ENCODE measurements at regions not wholly inside any gene's neighbourhood (a gene's known extent, or its start where the extent isn't known, plus 50 kb on each side); places are given as distances from the start of the nearest gene placed in this dataset.
"Not testable (repeated sequence)": the region's sequence is repeated elsewhere in the genome, so short reads cannot be mapped to it uniquely, and the experiment has no call there.

DNA sequence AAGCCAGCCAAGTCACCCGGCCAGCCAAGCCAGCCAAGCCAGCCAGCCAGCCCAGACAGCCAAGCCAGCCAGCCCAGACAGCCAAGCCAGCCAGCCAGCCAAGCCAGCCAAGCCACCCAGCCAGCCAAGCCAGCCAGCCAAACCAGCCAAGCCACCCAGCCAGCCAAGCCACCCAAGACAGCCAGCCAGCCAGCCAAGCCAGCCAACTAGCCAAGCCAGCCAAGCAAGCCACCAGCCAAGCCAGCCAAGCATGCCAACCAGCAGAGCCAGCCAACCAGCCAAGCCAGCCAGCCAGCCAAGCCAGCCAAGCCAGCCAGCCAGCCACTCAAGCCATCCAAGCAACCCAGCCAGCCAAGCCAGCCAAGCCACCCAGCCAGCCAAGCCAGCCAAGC lies 323.1 kb upstream of the PLGLB2 start:
- DNase-seq (ENCODE audit: low spot score); FAIRE-seq: not testable (repeated sequence)

DNA sequence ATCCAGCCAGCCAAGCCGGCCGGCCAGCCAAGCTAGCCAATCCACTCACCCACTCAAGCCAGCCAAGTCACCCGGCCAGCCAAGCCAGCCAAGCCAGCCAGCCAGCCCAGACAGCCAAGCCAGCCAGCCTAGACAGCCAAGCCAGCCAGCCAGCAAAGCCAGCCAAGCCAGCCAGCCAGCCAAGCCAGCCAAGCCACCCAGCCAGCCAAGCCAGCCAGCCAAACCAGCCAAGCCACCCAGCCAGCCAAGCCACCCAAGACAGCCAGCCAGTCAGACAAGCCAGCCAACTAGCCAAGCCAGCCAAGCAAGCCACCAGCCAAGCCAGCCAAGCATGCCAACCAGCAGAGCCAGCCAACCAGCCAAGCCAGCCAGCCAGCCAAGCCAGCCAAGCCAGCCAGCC lies 322.7 kb upstream of the PLGLB2 start:
- not testable (repeated sequence) for FAIRE-seq; DNase-seq (ENCODE audit: low spot score)

DNA sequence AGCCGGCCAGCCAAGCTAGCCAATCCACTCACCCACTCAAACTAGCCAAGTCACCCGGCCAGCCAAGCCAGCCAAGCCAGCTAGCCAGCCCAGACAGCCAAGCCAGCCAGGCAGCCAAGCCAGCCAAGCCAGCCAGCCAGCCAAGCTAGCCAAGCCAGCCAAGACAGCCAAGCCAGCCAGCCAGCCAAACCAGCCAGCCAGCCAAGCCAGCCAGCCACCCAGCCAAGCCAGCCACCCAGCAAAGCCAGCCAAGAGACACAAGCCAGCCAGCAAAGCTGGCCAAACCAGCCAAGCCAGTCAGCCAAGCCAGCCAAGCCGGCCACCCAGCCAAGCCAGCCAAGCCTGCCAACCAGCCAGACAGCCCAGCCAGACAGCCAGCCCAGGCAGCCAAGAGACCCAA lies 322.2 kb upstream of the PLGLB2 start:
- FAIRE-seq; DNase-seq (ENCODE audit: low spot score): not testable (repeated sequence)

DNA sequence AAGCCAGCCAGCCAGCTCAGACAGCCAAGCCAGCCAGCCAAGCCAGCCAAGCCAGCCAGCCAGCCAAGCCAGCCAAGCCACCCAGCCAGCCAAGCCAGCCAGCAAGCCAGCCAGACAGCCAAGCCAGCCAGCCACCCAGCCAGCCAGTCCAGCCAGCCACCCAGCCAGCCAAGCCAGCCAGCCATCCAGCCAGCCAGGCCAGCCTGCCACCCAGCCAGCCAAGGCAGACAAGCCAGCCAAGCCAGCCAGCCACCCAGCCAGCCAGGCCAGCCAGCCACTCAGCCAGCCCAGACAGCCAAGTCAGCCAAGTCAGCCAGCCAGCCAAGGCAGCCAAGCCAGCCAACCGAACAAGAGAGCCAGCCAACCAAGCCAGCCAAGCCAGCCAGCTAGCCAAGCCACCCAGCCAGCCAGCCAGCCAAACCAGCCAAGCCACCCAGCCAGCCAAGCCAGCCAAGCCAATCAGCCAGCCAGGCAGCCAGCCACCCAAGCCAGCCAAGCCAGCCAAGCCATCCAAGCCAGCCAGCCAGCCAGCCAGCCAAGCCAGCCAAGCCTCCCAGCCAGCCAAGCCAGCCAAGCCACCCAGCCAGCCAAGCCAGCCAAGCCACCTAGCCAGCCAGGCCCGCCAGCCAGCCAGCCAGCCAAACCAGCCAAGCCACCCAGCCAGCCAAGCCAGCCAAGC lies 319.3 kb upstream of the PLGLB2 start:
- not testable (repeated sequence) for DNase-seq (ENCODE audit: low spot score); FAIRE-seq

DNA sequence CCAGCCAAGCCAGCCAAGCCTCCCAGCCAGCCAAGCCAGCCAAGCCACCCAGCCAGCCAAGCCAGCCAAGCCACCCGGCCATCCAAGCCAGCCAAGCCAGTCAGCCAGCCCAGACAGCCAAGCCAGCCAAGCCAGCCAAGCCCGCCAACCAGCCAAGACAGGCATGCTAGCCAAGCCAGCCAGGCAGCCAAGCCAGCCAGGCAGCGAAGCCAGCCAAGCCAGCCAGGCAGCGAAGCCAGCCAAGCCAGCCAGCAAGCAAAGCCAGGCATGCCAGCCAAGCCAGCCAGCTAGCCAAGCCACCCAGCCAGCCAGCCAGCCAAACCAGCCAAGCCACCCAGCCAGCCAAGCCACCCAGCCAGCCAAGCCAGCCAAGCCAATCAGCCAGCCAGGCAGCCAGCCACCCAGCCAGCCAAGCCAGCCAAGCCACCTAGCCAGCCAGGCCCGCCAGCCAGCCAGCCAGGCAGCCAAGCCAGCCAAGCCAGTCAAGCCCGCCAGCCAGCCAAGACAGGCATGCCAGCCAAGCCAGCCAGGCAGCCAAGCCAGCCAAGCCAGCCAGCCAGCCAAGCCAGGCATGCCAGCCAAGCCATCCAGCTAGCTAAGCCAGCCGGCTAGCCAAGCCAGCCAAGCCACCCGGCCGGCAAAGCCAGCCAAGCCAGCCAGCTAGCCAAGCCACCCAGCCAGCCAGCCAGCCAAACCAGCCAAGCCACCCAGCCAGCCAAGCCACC lies 318.5 kb upstream of the PLGLB2 start:
- not testable (repeated sequence) for DNase-seq (ENCODE audit: low spot score); FAIRE-seq

DNA sequence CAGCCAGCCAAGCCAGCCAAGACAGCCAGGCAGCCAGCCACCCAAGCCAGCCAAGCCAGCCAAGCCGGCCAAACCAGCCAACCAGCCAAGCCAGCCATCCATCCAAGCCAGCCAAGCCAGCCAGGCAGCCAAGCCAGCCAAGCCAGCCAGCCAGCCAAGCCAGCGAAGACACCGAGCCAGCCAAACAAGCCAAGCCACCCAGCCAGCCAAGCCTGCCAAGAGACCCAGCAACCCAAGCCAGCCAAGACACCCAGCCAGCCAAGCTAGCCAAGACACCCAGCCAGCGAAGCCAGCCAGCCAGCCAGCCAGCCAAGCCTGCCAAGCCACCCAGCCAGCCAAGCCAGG lies 318.0 kb upstream of the PLGLB2 start:
- not testable (repeated sequence) for DNase-seq (ENCODE audit: low spot score); FAIRE-seq

DNA sequence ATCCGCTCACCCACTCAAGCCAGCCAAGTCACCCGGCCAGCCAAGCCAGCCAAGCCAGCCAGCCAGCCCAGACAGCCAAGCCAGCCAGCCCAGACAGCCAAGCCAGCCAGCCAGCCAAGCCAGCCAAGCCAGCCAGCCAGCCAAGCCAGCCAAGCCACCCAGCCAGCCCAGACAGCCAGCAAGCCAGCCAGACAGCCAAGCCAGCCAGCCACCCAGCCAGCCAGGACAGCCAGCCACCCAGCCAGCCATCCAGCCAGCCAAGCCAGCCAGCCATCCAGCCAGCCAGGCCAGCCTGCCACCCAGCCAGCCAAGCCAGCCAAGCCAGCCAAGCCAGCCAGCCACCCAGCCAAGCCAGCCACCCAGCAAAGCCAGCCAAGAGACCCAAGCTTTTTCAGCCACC lies 316.8 kb upstream of the PLGLB2 start:
- not testable (repeated sequence) for DNase-seq (ENCODE audit: low spot score); FAIRE-seq

DNA sequence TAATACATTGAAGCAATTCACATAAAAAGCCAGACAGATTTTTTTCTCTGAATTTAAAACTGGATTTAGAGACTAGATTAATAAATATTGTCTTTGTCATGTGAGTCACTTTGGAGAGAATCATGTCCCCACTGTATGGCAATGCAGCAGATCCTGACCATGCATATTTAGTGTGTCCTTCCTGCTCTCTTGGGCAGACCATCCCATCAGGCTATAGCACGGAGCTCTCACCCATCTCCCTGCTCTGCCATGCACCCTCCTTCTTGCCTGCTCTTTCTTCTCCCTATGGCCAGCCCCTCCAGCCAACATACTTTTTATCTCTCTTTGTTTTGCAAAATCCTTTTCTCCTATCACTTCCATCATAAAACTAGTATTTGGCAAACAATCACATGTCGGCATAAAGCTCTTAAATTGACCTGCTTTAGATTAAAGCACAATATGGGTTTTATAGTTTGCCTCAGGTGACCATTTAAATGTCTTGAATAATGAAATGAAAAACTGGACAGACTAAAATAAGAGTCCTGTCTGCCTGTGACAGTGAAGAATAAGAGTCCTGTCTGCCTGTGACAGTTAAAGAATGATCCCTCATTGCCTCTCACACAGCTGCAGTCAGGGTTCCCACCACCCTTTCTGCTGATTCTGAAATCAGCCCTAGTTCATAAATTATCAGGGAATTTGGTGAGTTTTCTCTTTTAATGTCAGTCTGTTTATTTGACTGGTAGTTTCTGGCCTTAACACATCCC lies 315.0 kb upstream of the PLGLB2 start:
- not testable (repeated sequence) for DNase-seq (ENCODE audit: low spot score); FAIRE-seq

DNA sequence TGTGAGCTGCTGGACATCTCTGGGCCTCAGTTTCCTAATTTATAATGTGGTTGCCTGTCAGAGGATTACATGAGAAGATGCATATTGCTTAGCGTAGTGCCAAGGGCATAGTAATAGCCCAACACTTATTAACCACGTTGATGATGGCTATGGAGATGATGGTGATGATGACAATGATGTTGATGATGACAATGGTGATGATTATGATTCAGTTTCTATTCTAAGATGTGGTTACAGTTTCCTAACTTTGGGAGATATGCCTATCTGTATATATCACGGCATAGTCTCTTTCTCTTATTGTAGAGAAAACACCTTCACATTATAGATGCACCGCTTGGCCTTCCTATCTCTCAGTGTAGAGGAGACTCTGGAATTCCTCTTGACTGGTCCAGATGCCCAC lies 311.9 kb upstream of the PLGLB2 start:
- DNase-seq (ENCODE audit: low spot score); FAIRE-seq: not testable (repeated sequence)

DNA sequence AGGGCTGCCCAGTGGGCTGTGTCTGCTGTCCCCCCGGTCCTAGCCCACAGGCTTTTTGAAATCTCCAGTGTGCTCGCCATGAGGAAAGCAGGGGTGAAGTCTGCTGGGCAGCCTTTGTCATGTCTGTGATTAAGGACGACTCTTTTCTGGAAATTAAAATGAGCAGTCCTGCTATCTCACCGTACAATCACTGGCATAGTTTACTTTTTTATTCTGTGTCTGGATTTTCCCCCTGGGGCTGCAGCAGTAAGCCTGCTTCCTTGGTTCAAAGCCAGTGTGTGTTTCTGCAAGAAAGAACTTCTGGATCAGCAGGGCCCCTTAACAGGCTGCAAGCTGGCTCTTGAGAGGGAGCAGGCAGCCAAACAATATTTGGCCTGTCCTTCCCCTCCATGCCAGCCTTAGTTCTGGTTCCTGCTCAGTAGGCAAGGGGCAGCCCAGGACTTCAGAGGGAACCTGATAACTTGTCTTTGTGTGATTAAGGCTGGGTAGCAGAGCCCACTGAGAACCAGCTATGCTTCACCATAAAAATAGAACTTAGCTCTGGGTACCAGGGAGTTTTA lies 310.1 kb upstream of the PLGLB2 start:
- DNase-seq (ENCODE audit: low spot score); FAIRE-seq: not testable (repeated sequence)

DNA sequence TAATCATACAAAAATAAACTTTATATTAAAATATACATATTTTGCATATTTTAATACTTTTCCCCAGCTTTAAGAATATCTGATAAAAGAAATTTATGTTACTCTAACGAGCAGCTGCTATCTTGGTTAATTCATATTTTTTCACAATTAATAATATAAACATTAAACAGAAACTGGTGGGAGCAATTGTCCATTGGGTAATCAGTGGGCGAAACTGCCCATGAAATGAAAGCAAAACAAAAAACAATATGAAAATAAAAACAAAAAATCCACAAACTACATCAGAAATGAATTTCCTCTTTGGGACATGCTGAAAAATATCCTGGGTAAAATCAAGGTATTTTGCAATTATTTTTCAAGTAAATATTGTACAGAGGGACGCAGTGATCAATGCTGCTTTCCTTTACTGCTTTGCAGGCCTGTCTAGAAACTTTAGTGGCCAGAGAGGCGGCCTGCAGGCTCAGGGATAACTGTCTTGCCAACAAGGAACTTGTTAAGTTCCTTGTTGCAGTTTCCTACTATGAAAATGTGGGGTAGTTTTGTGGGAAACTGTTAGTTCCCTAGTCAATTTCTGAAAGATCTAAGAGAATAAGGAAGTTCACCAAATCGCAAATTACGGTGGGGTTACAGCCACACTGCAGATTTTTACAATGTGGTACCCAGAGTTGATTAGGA lies 309.0 kb upstream of the PLGLB2 start:
- not testable (repeated sequence) for DNase-seq (ENCODE audit: low spot score); FAIRE-seq

DNA sequence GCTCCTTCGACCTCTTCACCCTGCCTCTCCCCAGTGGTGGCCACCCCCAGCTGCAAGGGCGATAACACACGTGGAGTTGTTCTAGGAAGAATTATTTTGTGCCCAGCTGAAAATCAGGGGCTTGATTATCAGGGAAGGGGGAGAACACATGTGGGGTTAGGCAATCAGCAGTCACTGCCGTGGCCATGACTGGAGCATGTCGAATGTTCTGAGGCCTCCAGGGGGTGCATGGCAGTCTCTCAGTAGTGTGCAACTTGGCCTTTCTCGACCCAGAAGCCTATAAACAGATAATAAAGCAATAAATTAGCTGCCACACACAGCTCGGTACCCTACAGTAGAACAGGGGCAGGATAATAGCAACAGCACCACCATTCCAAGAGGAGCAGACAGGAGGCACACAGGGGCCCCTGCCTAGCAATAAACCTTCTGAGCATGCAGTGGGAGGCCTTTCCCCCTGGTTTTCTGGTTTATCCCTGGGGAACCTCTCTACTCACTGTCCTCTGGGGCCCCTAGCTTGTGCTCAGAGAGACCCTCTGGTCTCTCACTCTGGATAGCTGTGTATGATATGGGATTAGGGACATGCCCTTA lies 308.2 kb upstream of the PLGLB2 start:
- DNase-seq (ENCODE audit: low spot score); FAIRE-seq: not testable (repeated sequence)

DNA sequence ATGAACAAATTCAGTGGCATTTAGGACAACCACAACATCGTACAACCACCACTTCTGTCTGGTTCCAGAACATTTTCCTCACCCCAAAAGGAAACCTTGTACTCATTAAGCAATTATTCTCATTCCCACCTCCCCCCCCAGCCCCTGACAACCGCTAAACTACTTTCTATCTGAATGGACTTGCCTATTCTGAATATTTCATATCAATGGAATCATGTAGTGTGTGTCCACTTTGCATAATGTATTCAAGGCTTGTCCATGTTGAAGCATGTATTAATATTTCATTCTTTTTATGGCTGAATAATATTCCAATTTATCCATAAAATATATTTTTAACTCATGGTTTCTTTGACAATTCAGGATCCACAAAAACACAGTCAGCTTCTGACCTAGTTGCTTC lies 307.2 kb upstream of the PLGLB2 start:
- not testable (repeated sequence) for DNase-seq (ENCODE audit: low spot score); FAIRE-seq

DNA sequence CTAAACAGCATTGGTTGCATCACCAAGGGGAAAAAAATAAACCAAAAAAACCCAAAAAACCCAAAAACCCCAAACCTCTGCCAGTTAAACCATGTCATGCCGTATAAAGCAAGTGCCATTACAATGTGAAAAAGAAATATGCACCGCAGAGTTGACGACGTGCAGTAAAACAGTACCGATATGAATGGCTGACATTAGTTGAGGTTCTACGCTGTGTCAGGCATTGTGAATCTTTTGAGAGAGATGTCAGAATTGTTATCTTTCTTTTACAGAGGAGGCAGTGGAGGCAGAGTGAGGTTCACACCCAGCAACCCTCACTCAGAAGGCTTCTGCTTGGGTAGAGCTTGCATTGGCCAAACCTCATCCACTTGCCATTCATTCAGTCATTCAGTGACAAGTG lies 306.5 kb upstream of the PLGLB2 start:
- DNase-seq (ENCODE audit: low spot score); FAIRE-seq: not testable (repeated sequence)

DNA sequence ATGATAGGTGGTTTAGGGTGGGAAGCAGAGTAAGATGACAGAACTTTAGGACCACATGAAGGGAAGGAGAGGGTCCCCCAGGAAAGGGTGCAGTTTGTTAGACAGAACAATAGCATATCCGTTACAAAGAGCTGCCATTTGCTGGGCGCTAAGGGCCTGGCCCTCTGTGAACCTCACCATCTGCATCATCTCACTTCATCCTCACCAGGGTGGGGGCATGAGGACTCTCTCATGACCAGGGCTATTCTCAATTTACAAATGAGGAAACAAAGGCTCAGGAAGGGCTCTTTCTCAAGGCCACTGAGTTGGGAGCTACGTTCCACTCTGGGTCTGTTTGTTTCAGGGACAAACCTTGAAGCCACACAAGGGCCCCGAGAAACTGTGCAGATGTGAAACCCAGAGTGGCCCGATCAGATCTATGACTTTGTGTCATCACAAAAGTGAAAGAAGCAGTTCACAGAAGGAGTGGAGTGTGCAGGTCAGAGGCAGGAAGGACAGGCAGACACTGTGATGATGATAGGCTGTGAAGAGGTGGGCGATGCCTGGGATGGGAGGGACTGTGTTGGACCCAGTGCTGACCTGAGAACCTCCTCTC lies 304.8 kb upstream of the PLGLB2 start:
- not testable (repeated sequence) for FAIRE-seq; DNase-seq (ENCODE audit: low spot score)

DNA sequence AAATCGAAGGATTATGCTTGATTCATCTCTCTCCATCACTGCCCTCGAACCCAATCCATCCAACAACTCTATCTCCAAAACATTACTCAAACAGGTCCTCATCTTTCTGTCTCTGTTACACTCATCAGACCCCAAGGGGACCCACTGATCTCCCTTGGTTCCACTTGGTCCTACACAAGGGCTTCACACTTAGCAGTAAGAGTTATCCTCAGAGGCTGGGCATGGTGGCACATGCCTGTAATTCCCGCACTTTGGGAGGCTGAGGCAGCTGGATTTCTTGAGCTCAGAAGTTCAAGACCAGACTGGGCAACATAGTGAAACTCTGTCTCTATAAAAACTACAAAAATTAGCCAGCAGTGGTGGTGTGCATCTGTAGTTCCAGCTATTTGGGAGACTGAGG lies 302.9 kb upstream of the PLGLB2 start:
- not testable (repeated sequence) for FAIRE-seq; DNase-seq (ENCODE audit: low spot score)

DNA sequence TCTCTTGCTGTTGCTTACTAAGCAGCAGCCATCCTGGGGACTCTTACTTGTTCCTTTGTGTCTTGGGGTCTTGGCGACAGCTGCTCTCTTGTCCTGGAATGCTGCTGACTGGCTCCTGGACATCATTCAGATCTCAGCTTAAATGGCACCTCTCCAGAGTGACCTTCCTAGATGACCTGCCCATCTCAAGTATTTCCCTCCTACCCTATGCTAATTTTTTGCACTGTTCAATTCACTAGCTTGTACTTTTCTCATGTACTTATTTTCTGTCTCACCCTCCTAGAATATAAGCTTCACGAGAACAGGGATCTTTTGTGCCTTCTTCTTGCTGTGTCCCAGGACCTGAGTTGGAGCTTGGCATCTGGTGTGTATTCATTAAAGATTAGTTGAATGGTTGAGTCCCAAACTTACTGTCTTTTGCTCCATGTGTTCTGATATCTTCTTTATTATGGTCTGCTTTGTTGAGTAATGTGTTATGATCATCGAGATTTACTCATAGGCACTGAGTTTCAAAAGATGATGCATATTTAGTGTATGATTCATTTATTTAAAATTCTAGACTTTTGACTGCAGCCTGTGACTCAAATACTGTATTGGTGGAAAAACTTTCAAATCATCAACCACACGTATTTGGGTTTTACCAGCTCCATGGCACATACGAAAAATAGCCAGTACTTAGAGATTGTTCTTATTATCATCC lies 302.1 kb upstream of the PLGLB2 start:
- DNase-seq (ENCODE audit: low spot score): peak; percentile 7
- FAIRE-seq: peak; percentile 94

DNA sequence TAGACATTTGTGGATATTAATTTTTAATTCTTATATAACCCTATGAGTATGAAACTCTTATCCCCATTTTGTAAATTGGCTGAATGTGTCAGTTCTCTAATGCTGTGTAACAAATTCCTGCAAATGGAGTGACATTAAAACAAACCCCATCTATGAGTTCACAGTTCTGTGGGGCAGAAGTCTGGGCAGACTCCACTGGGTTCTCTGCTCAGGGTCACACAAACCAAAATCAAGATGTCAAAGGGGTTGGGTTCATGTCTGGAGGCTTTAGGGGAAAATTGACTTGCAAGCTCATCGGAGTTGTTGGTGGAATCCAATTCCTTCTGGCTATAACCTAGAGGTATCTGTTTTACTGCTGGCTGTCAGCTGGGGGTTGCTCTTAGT lies 301.6 kb upstream of the PLGLB2 start:
- peak; percentile 6 for DNase-seq (ENCODE audit: low spot score)
- FAIRE-seq: not testable (repeated sequence)

DNA sequence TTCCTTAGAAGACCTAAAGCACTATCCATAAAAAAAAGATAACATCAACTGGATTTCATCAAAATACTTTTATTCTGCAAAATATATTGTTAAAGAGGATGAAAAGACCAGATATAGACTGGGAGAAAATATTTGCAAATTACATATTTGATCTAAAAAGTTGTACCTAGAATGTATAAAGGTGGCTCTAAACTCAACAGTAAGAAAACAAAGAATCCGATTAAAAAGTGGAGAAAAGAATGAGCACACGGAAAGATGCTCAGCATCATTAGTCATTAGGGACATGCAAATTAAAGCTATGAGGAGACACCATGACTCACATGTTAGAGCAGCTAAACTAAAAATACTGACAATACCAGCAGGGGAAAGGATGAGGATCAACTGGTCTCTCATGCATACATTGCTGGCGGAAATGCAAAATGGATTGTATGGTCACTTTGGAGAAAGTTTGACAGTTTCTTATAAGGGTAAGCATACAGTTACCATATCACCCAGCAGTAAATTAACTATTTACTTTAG lies 298.4 kb upstream of the PLGLB2 start:
- not testable (repeated sequence) for DNase-seq (ENCODE audit: low spot score); FAIRE-seq
